ENCODE measurements at regions not wholly inside any gene's neighbourhood (a gene's known extent, or its start where the extent isn't known, plus 50 kb on each side); places are given as distances from the start of the nearest gene placed in this dataset.
"Not testable (repeated sequence)": the region's sequence is repeated elsewhere in the genome, so short reads cannot be mapped to it uniquely, and the experiment has no call there.

DNA sequence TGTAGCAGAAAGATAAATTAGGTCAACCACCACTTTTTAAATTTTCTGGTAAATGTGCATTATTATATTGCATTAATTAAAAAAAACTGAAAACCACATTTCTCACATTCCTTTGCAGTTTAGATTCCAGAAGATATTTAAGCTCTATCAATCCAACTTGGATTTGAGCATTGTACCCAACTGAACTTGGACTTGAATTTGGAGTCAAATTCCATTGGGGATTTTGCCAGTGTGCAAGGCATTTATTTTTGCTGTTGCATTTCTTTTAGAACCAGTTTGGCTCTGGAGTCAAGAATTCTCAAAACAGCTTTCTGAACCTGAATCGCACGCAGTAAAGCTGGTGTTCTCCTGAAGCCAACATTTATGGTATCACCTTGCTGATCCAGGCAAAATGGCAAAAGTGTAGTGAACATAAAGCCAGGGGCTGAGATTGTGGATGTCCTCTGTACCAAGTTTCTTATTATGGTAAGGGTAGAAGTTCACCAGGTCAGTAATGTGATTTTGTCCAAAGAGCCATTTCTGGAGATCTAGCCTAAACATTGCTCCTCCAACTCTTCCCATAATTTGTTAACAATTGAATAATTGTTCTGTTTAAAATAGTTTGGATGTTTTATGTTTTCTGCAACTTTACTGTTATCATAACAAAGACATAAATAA lies 890.9 kb downstream of the LRRIQ3 start:
- DNase-seq: no peak
- no peak overlapping the region for H3K4me3 Mint-ChIP-seq
- no peak for ATAC-seq
- H3K27ac Mint-ChIP-seq: no peak overlapping the region
- H3K4me1 Mint-ChIP-seq: no peaks in the 10 kb centered on the region
- peaks cover 4 to 5% of the 10 kb centered on the region in 2 donors for H3K9me3 Mint-ChIP-seq
- no peaks in the 10 kb centered on the region for H3K27me3 Mint-ChIP-seq

DNA sequence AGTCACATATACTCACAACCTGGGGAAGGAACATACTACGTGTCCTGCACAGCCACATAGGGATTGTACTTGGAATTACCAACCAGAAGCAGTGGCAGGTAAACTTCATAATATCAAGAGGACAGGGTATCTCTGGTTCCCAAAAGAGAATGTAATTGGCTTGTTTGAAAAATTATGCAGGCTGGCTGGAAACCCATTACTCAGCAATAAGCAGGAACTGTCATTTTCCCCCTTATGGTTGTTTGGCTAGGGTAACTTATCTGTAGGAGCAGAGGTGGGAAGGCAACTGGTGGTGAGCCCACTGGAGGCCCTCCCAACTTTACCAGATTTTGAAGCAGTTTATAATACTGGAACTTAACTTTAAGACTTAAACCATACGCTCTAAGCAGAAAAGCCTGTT lies 924.1 kb downstream of the LRRIQ3 start:
- DNase-seq (no peak), ATAC-seq (no peak)
- H3K4me1 Mint-ChIP-seq: no peaks in the 10 kb centered on the region
- H3K9me3 Mint-ChIP-seq: peaks cover 4 to 21% of the 10 kb centered on the region in 2 donors
- H3K27me3 Mint-ChIP-seq: no peaks in the 10 kb centered on the region
- no peak overlapping the region for H3K27ac Mint-ChIP-seq
- H3K4me3 Mint-ChIP-seq: no peak overlapping the region

DNA sequence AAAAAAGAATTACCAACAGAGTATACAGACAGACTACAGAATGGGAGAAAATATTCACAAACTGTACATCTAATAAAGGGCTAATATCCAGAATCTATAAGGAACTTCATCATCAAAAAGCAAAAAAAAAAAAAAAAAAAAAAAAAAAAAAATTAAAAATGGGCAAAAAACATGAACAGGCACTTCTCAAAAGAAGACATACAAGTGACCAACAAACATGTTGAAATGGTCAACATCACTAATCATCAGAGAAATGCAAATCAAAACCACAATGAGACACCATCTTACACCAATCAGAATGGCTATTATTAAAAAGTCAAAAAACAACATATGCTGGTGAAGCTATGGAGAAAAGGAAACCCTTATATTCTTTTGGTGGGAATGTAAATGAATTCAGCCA lies 952.8 kb downstream of the LRRIQ3 start:
- H3K27me3 Mint-ChIP-seq, H3K27ac Mint-ChIP-seq, DNase-seq, H3K4me1 Mint-ChIP-seq, H3K4me3 Mint-ChIP-seq, ATAC-seq: not testable (repeated sequence)
- peaks cover 20 to 34% of the 10 kb centered on the region in 2 donors for H3K9me3 Mint-ChIP-seq

DNA sequence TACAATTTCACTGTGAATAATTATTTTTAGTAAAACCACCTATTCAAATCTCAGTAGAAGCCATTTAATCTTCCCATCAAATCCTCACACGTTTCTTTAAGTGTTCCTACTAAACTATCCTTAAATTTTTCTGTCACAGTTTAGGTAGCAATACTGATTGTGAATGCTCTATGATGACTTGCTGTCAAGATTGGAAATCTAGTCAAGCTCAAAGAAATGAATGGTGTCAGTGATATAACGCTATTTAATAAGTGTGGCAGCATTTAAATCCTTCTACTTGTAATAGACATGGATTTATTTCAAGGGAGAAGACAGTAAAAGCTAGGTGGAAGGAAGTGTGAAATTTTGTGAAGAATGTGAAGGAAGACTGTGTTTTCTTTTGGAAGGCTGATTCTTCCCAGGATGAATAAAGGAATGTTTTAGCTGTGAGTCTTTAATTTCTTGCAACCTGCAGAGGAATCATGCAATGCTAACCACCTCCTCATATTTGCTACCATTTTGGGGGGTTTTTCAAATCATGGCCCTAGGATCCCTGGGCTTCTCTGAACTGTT lies 936.7 kb upstream of the NEGR1 start:
- ATAC-seq (no peak), DNase-seq (no peak)
- Mint-ChIP-seq H3K27ac (no peak overlapping the region), H3K9me3 (peaks cover 18 to 19% of the 10 kb centered on the region in 2 donors), H3K27me3 (no peaks in the 10 kb centered on the region), H3K4me3 (no peak overlapping the region), H3K4me1 (no peaks in the 10 kb centered on the region)

DNA sequence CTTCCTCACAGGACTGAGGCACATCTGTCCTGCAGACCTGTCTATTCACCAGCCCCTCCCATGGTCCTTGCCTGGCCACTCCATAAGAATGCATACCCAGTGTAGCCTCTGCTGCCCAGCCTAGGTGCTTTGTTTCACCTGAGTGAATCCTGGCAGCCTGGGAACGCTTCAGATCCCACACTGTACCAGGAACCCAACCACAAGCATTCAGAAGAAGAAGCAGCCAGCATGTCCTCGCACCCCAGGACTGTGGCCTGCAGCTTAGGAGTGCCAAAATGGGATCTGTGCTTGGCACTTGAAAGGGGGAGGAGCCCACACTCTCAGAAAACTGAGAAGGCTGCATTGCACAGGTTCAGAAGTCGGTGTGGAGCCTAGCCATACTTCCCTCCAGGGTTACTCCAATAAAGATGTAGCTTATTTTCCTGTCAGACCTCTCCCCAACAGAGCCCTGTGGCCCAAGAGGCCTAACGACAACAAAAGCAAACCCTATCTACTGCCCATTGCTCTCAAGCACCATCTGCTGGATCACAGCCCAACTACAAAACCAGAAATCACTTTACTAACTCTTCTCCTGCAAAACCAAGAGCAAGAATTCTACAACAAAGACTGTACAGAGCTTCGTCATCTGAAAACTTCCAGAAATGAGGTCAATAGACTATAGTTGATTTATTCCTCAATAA lies 923.1 kb upstream of the NEGR1 start:
- no peak overlapping the region for H3K27ac Mint-ChIP-seq
- no peak for ATAC-seq
- no peak for DNase-seq
- no peak overlapping the region for H3K4me3 Mint-ChIP-seq
- H3K9me3 Mint-ChIP-seq: peaks cover 23 to 27% of the 10 kb centered on the region in 2 donors
- no peaks in the 10 kb centered on the region for H3K27me3 Mint-ChIP-seq
- H3K4me1 Mint-ChIP-seq: no peaks in the 10 kb centered on the region

DNA sequence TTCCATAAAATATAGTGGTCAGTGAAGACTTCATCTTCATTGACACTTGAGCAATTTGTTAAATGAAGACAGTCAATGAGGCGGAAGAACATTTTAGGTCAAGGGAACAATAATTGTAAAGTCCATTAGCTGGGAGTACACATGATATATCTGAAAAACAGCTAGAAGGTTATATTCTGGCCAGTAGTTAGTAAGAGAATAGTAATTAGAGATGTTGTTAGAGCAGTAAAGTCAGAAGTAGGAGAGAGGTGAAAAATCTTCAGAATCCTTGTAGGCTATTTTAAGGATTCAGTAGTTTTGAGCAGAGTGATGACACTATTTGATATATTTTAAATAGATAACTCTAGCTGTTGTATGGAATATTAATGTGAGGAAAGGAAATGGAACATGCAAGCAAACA lies 915.6 kb upstream of the NEGR1 start:
- ATAC-seq: no peak
- no peaks in the 10 kb centered on the region for H3K27me3 Mint-ChIP-seq
- H3K27ac Mint-ChIP-seq: no peak overlapping the region
- H3K4me3 Mint-ChIP-seq: no peak overlapping the region
- no peaks in the 10 kb centered on the region for H3K4me1 Mint-ChIP-seq
- H3K9me3 Mint-ChIP-seq: no peaks in the 10 kb centered on the region
- no peak for DNase-seq

DNA sequence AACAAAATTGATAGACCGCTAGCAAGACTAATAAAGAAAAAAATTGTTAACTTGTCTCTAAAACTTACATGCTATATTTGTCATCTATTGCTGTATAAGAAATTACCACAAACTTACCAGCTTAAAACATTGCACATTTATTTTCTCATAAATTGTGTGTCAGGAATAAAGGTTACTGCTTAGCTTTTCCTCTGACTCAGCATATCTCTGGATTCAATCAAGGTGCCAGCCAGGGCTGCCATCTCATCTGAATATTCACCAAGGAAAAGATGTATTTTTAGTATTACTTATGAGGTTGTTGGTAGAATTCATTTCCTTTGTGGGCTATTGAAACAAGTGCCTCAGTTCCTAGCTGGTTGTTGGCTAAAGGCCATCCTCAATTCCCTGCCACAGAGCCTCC lies 912.6 kb upstream of the NEGR1 start:
- no peak for ATAC-seq
- no peak overlapping the region for H3K4me3 Mint-ChIP-seq
- H3K9me3 Mint-ChIP-seq: no peaks in the 10 kb centered on the region
- H3K27me3 Mint-ChIP-seq: no peaks in the 10 kb centered on the region
- no peak overlapping the region for H3K27ac Mint-ChIP-seq
- H3K4me1 Mint-ChIP-seq: no peaks in the 10 kb centered on the region
- no peak for DNase-seq

DNA sequence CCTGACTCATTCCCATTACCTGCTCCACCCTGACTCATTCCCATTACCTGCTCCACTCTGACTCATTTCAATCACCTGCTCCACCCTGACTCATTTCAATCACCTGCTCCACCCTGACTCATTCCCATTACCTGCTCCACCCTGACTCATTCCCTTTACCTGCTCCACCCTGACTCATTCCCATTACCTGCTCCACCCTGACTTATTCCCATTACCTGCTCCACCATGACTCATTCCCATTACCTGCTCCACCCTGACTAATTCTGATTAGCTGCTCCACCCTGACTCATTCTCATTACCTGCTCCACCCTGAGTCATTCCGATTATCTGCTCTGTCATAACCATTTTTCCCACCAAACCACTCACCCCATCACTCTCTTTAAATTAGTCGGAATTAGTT lies 901.2 kb upstream of the NEGR1 start:
- not testable (repeated sequence) for H3K4me3 Mint-ChIP-seq, H3K27ac Mint-ChIP-seq, DNase-seq, H3K27me3 Mint-ChIP-seq, ATAC-seq, H3K4me1 Mint-ChIP-seq
- H3K9me3 Mint-ChIP-seq: peaks cover 10 to 17% of the 10 kb centered on the region in 2 donors

DNA sequence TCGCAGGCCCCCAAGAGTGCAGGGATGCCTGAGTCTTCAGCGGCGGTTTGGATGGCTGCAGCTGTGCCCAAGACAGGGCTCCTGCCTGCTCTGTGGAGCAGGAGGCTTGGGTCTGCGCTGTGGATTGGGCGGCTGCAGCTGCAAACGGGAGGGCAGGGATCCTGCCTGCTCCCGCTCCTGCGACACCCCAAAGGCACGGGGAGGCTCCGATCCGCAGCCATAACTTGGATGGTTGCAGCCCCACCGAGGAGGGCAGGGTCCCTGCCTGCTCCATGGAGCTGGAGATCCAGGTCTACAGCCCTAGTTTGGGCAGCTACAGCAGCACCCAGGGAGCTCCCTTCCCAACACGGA lies 898.8 kb upstream of the NEGR1 start:
- Mint-ChIP-seq H3K4me3 (no peak overlapping the region), H3K4me1 (no peaks in the 10 kb centered on the region), H3K9me3 (peaks cover 10 to 12% of the 10 kb centered on the region in 2 donors), H3K27ac (no peak overlapping the region), H3K27me3 (no peaks in the 10 kb centered on the region)
- DNase-seq (no peak), ATAC-seq (no peak)

DNA sequence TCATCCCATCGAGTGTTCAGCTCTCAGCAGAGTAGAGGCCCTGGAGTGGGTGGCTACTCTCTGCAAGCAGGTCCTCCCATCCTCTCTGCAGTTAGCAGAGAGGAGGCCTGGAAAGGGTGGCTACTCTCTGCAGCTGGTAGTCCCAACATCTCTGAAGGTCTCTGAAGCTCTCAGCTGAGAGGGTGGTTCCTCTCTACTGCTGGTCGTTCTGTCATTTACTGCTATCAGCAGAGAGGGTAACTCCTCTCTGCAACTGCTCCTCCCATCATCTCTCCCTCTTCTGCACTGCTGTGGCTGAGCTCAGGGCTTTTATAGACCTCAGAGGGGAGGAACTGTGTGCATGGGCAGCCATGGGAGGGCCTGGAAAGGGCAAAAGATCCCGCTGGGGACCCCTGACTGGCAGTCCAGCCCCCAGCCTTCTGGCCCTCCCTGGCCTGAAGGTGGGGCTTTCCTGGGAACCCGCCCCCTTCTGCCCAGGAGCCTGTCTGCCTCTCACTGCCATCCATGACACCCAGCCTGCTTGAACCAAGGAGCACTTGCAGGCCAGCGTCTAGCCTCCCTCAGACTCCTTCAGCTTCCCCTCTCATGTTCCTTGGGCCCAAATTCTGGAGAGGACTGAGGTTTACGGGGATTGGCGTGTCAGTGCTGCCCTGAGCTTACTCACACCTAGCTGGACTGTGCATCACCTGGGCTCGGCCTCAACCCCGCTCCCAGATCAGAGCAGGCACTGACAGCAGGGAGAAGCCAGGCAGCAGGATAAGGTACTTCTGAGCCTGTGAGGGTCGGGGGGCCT lies 898.3 kb upstream of the NEGR1 start:
- Mint-ChIP-seq H3K27me3 (no peaks in the 10 kb centered on the region), H3K4me1 (no peaks in the 10 kb centered on the region), H3K9me3 (peaks cover 10 to 11% of the 10 kb centered on the region in 2 donors), H3K4me3 (no peak overlapping the region), H3K27ac (no peak overlapping the region)
- no peak for ATAC-seq
- no peak for DNase-seq

DNA sequence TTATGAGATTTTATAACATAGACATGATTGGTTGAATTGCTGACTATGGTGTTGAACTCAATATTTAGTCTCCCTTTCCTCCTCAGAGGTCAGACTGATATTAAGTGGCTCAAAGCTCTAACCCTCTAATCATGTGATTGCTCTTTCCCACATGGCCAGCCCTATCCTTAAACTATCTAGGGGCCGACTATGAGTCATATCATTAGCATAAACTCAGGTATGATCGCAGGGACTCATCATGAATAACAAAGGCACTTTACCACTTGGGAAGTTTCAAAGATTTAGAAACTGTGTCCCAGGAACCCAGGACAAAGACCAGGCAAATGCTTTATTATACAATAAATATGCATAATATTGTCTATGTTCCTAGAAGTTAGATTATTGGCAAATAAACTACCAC lies 894.6 kb upstream of the NEGR1 start:
- no peak overlapping the region for H3K4me3 Mint-ChIP-seq
- H3K4me1 Mint-ChIP-seq: no peaks in the 10 kb centered on the region
- no peaks in the 10 kb centered on the region for H3K27me3 Mint-ChIP-seq
- no peak for DNase-seq
- no peak overlapping the region for H3K27ac Mint-ChIP-seq
- ATAC-seq: no peak
- H3K9me3 Mint-ChIP-seq: peaks cover 6 to 7% of the 10 kb centered on the region in 2 donors

DNA sequence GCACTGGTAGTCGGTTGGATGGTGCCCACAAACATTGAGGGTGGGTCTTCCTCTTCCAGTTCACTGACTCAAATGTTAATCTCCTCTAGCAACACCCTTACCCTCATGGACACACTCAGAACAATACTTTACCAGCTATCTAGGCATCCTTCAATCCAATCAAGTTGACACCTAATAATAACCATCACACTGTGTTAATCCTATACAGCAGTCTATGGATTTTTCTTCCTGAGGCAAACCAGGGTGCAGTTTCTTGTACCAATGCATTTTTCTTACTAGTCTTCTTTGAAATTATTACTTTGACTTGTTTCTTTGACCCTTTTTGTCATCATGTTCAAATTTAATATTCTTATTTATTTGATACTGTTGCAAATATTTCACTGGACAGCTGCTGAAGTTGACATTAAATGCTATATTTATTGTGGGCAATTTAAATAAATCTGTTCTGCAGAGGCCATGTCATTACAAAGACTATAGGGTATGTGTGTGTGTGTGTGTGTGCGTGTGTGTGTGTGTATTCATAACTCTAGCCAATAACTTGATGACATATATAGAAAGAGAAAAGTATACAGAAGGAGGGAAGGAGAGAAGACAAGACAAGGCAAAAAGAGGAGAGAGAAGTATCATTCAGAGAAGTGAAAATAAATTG lies 884.8 kb upstream of the NEGR1 start:
- no peak overlapping the region for H3K4me3 Mint-ChIP-seq
- no peaks in the 10 kb centered on the region for H3K4me1 Mint-ChIP-seq
- peaks cover 0 to 6% of the 10 kb centered on the region in 2 donors for H3K9me3 Mint-ChIP-seq
- no peaks in the 10 kb centered on the region for H3K27me3 Mint-ChIP-seq
- ATAC-seq (no peak), DNase-seq (no peak)
- no peak overlapping the region for H3K27ac Mint-ChIP-seq

DNA sequence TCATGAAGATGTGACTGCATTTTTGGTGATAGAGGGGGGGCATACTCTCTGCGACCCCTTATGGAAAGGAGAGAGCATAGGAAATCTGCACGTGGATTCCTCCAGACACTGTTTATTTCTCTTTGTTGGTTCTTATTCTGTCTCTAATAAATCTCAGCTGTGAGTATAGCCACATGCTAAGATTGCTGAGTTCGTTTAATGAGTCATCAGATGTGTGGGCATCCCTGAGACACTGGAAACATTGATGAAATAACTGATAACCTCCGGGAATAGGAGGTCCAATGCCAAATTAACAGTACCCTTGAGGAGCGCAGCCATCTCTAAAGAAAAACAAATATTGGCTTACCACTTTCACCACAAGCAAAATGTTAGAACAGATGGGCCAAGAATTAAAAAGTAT lies 880.2 kb upstream of the NEGR1 start:
- no peaks in the 10 kb centered on the region for H3K4me1 Mint-ChIP-seq
- H3K27ac Mint-ChIP-seq: no peak overlapping the region
- no peak for ATAC-seq
- H3K9me3 Mint-ChIP-seq: peaks cover 0 to 5% of the 10 kb centered on the region in 2 donors
- H3K27me3 Mint-ChIP-seq: no peaks in the 10 kb centered on the region
- no peak for DNase-seq
- H3K4me3 Mint-ChIP-seq: no peak overlapping the region

DNA sequence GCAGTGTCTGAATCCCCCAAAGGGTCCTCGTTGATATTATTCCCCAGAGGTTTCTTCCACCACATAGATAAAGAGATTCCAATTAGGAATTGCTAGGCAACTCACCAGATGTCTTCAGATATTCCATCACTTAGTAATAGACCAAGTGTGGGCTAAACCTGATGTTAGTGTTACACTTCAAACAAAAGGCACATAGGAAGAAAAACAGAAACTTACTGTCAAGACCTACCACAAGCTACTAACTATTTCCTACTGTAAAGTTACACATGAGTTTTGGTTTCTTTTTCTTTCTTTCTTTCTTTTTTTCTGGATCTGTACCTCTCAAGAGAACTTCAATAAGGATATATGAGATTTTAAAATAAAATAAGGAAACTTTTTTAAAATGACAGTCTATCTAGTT lies 879.1 kb upstream of the NEGR1 start:
- no peaks in the 10 kb centered on the region for H3K4me1 Mint-ChIP-seq
- DNase-seq: no peak
- no peak for ATAC-seq
- peaks cover 0 to 5% of the 10 kb centered on the region in 2 donors for H3K9me3 Mint-ChIP-seq
- no peaks in the 10 kb centered on the region for H3K27me3 Mint-ChIP-seq
- H3K27ac Mint-ChIP-seq: no peak overlapping the region
- H3K4me3 Mint-ChIP-seq: no peak overlapping the region

DNA sequence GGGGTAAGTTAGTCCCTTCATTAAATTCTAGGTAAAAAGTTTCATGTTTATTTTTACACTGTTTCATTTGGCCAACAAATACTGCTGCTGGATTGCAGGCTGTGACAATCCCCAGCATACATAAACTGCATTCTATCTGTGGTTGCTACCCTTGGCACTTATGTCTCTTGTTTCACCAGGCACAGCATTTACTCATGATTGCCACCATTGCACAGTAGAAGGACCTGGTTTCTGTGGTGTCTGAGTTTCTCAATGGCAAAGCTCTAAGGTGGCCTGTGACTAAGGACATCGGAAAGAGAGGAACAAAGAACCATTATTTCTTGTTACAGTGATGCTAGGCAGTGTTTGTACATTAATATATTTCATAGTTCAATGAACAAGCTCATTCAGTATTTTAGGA lies 878.4 kb upstream of the NEGR1 start:
- Mint-ChIP-seq H3K9me3 (peaks cover 0 to 5% of the 10 kb centered on the region in 2 donors), H3K27me3 (no peaks in the 10 kb centered on the region), H3K4me1 (no peaks in the 10 kb centered on the region), H3K27ac (no peak overlapping the region), H3K4me3 (no peak overlapping the region)
- ATAC-seq (no peak), DNase-seq (no peak)

Measured in stimulated activated naive CD8-positive, alpha-beta T cell treated with anti-CD3 and anti-CD28 coated beads, Interleukin-15, amount 100 ng/mL, for 72 hours (primary cell).